Inflammatory macrophage treated with lipopolysaccharide for 1 hour (primary cell): ENCODE measurements at regions not wholly inside any gene's neighbourhood (a gene's known extent, or its start where the extent isn't known, plus 50 kb on each side); places are given as distances from the start of the nearest gene placed in this dataset.
"Not testable (repeated sequence)": the region's sequence is repeated elsewhere in the genome, so short reads cannot be mapped to it uniquely, and the experiment has no call there.

Experiments used
- DNase-seq, 2 donors: peaks; one replicate each; pipeline ENCODE4 v3.0.0-alpha.2; 2020 to 2022

DNA sequence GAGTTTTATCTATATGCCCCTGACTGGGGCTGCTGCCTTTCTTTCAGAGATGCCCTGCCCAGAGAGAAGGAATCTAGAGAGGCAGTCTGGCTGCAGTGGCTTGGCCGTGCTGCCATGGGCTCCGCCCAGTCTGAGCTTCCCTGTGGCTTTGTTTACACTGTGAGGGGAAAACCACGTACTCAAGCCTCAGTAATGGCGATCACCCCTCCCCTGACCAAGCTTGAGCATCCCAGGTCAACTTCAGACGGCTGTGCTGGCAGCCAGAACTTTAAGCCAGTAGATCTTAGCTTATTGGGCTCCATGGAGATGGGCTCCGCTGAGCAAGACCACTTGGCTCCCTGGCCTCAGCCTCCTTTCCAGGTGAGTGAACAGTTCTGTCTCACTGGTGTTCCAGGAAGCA, 69.0 kb upstream of the DPP6 start:
- not testable (repeated sequence) for DNase-seq

- DNase-seq, result not testable (repeated sequence)
These were observed 63.1 kb upstream of the DPP6 start for GRCh38 chr7:153989066-153989627.

- not testable (repeated sequence) for DNase-seq
These were observed 62.3 kb upstream of the DPP6 start for GRCh38 chr7:153989742-153990425.

- not testable (repeated sequence) for DNase-seq
These were observed 60.7 kb upstream of the DPP6 start for GRCh38 chr7:153991471-153991870.

- not testable (repeated sequence) for DNase-seq
These were observed 58.8 kb upstream of the DPP6 start for GRCh38 chr7:153993402-153993801.

DNA sequence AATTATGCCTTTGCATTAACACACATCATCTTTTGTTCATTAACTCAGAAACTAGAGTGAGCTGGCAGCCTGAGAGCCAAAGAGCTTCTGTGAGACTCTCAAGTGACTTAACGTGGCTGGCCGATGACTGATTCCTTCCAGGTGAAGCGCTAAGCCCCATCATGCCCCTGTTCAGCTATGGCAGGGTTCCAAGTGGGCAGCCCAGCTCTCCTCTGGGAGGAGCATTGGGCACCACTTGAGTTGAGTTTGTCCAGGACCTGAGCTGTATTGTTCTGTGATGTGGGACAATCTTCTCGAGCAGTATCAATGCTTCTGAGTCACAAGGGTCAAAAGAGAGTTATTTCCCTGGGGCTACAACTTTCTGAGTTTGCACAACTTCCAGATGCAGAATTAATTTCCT, 53.3 kb upstream of the DPP6 start:
- DNase-seq, result not testable (repeated sequence)
